ENCODE measurements at regions not wholly inside any gene's neighbourhood (a gene's known extent, or its start where the extent isn't known, plus 50 kb on each side); places are given as distances from the start of the nearest gene placed in this dataset.
"Not testable (repeated sequence)": the region's sequence is repeated elsewhere in the genome, so short reads cannot be mapped to it uniquely, and the experiment has no call there.

- DNase-seq, result no peak
These were observed 73.2 kb upstream of the IPO5 start for GRCh38 chr13:97880311-97880675.

GRCh38 chr13:97881556-97881955, 71.9 kb upstream of the IPO5 start:
- DNase-seq, result no peak

- DNase-seq, result no peak
These were observed 70.1 kb upstream of the IPO5 start for GRCh38 chr13:97883396-97883795.

GRCh38 chr13:97884707-97885468, 68.6 kb upstream of the IPO5 start:
- no peak for DNase-seq

GRCh38 chr13:97885641-97886040, 67.8 kb upstream of the IPO5 start:
- DNase-seq, result no peak

- DNase-seq, result no peak
These were observed 63.7 kb upstream of the IPO5 start for GRCh38 chr13:97889803-97890202.

GRCh38 chr13:97890573-97890972, 62.9 kb upstream of the IPO5 start:
- no peak for DNase-seq

GRCh38 chr13:97891964-97892363, 61.5 kb upstream of the IPO5 start:
- not testable (repeated sequence) for DNase-seq

- no peak for DNase-seq
These were observed 60.8 kb upstream of the IPO5 start for GRCh38 chr13:97892717-97893116.

GRCh38 chr13:97895383-97895782, 58.1 kb upstream of the IPO5 start:
- DNase-seq, result no peak

GRCh38 chr13:97896446-97896845, 57.0 kb upstream of the IPO5 start:
- no peak for DNase-seq

- no peak for DNase-seq
These were observed 51.8 kb upstream of the IPO5 start for GRCh38 chr13:97901716-97902115.

All from NCI-H526 (cell line).